Astrocyte (in vitro differentiated cells and primary cell): ENCODE measurements at regions not wholly inside any gene's neighbourhood (a gene's known extent, or its start where the extent isn't known, plus 50 kb on each side); places are given as distances from the start of the nearest gene placed in this dataset.

Experiments used
- DNase-seq: peaks from one replicate; pipeline ENCODE4 v3.0.0-alpha.2; 2010; ENCODE audit warnings: low read depth
- FAIRE-seq: peaks from 2 replicates; lab custom pipeline; 2011; peaks lifted over from hg19 to GRCh38; lab: Jason Lieb, UNC
- H2AFZ ChIP-seq: 2 replicates; pipeline ENCODE4 v1.6.0; 2012; ENCODE audit warnings: low read depth, low read length, inconsistent platforms
- H3K27ac ChIP-seq: 2 replicates; pipeline ENCODE4 v1.5.1; 2011; ENCODE audit warnings: low read depth, low read length, inconsistent platforms
- H3K27me3 ChIP-seq: 2 replicates; pipeline ENCODE4 v1.6.0; 2011; ENCODE audit warnings: low read length, inconsistent platforms; ENCODE audit not compliant: insufficient read depth
- H3K36me3 ChIP-seq: 2 replicates; pipeline ENCODE4 v1.5.1; 2011; ENCODE audit warnings: low read length, inconsistent platforms; ENCODE audit not compliant: insufficient read depth
- H3K4me1 ChIP-seq: 2 replicates; pipeline ENCODE4 v1.5.1; 2011; ENCODE audit warnings: low read length, inconsistent platforms; ENCODE audit not compliant: insufficient read depth
- H3K4me2 ChIP-seq: 2 replicates; pipeline ENCODE4 v1.6.0; 2012; ENCODE audit warnings: low read length, inconsistent platforms
- H3K4me3 ChIP-seq: 2 replicates; pipeline ENCODE4 v1.5.1; 2011; ENCODE audit warnings: low read depth, mild to moderate bottlenecking, low read length, inconsistent platforms; ENCODE audit not compliant: insufficient read depth
- H3K79me2 ChIP-seq: 2 replicates; pipeline ENCODE4 v1.6.0; 2012; ENCODE audit warnings: mild to moderate bottlenecking, low read length, inconsistent platforms; ENCODE audit not compliant: insufficient read depth
- H3K9ac ChIP-seq: 2 replicates; pipeline ENCODE4 v1.6.0; 2012; ENCODE audit warnings: mild to moderate bottlenecking, low read length, inconsistent platforms
- H3K9me3 ChIP-seq: 2 replicates; pipeline ENCODE4 v1.5.1; 2012; ENCODE audit warnings: low read depth, mild to moderate bottlenecking, low read length, inconsistent platforms; ENCODE audit not compliant: insufficient read depth
- H4K20me1 ChIP-seq: 2 replicates; pipeline ENCODE4 v1.6.0; 2012; ENCODE audit warnings: low read length, inconsistent platforms; ENCODE audit not compliant: insufficient read depth
- H3K27ac Mint-ChIP-seq: one replicate; pipeline ENCODE4 v1.8.0; 2021; ENCODE audit warnings: mild to moderate bottlenecking, mixed read lengths; ENCODE audit not compliant: unreplicated experiment
- H3K27me3 Mint-ChIP-seq: one replicate; pipeline ENCODE4 v1.8.0; 2021; ENCODE audit warnings: low read depth, mixed read lengths; ENCODE audit not compliant: unreplicated experiment
- H3K36me3 Mint-ChIP-seq: one replicate; pipeline ENCODE4 v1.8.0; 2021; ENCODE audit warnings: low read depth, mixed read lengths; ENCODE audit not compliant: unreplicated experiment
- H3K4me1 Mint-ChIP-seq: one replicate; pipeline ENCODE4 v1.8.0; 2021; ENCODE audit warnings: low read depth, mixed read lengths; ENCODE audit not compliant: unreplicated experiment
- H3K4me3 Mint-ChIP-seq: one replicate; pipeline ENCODE4 v1.8.0; 2021; ENCODE audit warnings: mild to moderate bottlenecking, moderate library complexity, mixed read lengths; ENCODE audit not compliant: unreplicated experiment
- H3K9me3 Mint-ChIP-seq: one replicate; pipeline ENCODE4 v1.8.0; 2021; ENCODE audit warnings: mild to moderate bottlenecking, mixed read lengths; ENCODE audit not compliant: unreplicated experiment
- EZH2 ChIP-seq: IDR thresholded peaks from 2 replicates; pipeline ENCODE4 v1.6.1; 2012; ENCODE audit warnings: mild to moderate bottlenecking, low read length, inconsistent platforms; ENCODE audit not compliant: insufficient read depth
- TF ChIP-seq, protein P1 (sequence below): IDR thresholded peaks from 2 replicates; pipeline ENCODE4 v1.5.1; 2011; ENCODE audit warnings: low read depth, mild to moderate bottlenecking, inconsistent platforms, low read length, moderate library complexity; ENCODE audit not compliant: insufficient read depth

DNA sequence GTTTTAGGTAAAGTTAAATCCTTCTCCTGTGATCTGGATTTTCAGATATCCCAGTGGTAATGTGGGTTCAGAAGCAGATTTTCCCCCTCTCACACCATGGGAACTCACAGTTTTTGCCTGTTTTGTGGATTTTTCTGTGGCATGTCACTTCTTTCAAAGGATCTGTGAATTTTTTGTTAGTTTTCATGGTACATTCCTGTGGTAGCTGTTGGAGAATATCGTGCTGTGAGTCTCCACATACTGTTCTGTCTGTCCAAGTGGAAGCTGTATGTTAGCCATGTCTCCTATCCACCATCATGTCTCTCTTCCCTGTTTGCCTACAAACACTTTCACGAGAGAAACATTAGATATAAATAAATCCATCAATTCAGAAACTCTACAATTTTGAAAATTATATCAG lies 378.7 kb upstream of the ADGRB3 start:
- no peaks in the 10 kb centered on the region for H3K36me3 ChIP-seq
- H3K27me3 ChIP-seq: no peaks in the 10 kb centered on the region
- Mint-ChIP-seq H3K27ac (peak overlapping the region; percentile 85), H3K9me3 (peaks cover 2% of the 10 kb centered on the region), H3K36me3 (no peaks in the 10 kb centered on the region), H3K4me1 (peaks cover 4% of the 10 kb centered on the region), H3K4me3 (no peak overlapping the region), H3K27me3 (no peaks in the 10 kb centered on the region)
- H2AFZ ChIP-seq: no peak overlapping the region
- peak; percentile 9 for DNase-seq
- no peak overlapping the region for H3K27ac ChIP-seq
- no peaks in the 10 kb centered on the region for H3K79me2 ChIP-seq
- TF ChIP-seq, protein P1, sequence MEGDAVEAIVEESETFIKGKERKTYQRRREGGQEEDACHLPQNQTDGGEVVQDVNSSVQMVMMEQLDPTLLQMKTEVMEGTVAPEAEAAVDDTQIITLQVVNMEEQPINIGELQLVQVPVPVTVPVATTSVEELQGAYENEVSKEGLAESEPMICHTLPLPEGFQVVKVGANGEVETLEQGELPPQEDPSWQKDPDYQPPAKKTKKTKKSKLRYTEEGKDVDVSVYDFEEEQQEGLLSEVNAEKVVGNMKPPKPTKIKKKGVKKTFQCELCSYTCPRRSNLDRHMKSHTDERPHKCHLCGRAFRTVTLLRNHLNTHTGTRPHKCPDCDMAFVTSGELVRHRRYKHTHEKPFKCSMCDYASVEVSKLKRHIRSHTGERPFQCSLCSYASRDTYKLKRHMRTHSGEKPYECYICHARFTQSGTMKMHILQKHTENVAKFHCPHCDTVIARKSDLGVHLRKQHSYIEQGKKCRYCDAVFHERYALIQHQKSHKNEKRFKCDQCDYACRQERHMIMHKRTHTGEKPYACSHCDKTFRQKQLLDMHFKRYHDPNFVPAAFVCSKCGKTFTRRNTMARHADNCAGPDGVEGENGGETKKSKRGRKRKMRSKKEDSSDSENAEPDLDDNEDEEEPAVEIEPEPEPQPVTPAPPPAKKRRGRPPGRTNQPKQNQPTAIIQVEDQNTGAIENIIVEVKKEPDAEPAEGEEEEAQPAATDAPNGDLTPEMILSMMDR: no peak
- no peak for TF ChIP-seq EZH2
- no peak for FAIRE-seq
- H4K20me1 ChIP-seq: no peaks in the 10 kb centered on the region
- no peaks in the 10 kb centered on the region for H3K4me1 ChIP-seq
- H3K9ac ChIP-seq: no peak overlapping the region
- H3K4me3 ChIP-seq: no peak overlapping the region
- H3K9me3 ChIP-seq: peaks cover 4% of the 10 kb centered on the region
- H3K4me2 ChIP-seq: no peak overlapping the region

DNA sequence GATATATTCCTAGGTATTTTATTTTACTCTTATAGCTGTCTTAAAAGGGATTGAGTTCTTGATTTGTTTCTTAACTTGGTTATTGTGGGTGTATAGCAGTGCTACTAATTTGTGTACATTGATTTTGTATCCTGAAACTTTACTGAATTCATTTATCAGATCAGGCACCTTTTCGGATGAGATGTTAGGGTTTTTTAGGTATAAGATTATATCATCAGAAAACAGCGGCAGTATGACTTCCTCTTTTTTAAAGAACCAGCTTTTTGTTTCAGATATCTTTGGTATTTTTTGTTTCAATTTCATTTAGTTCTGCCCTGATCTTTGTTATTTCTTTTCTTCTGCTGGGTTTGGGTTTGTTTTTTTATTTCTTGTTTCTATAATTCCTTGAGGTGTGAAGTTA lies 382.4 kb upstream of the ADGRB3 start:
- no peaks in the 10 kb centered on the region for H3K27me3 ChIP-seq
- no peaks in the 10 kb centered on the region for H4K20me1 ChIP-seq
- H3K27ac ChIP-seq: no peak overlapping the region
- H3K9me3 ChIP-seq: no peaks in the 10 kb centered on the region
- H3K79me2 ChIP-seq: no peaks in the 10 kb centered on the region
- no peak overlapping the region for H2AFZ ChIP-seq
- no peak overlapping the region for H3K9ac ChIP-seq
- H3K27ac Mint-ChIP-seq: no peak overlapping the region
- H3K4me3 Mint-ChIP-seq: no peak overlapping the region
- H3K9me3 Mint-ChIP-seq: no peaks in the 10 kb centered on the region
- DNase-seq (no peak), FAIRE-seq (no peak)
- H3K36me3 Mint-ChIP-seq: no peaks in the 10 kb centered on the region
- no peak overlapping the region for H3K4me2 ChIP-seq
- TF ChIP-seq EZH2: no peak
- TF ChIP-seq, protein P1: no peak
- H3K36me3 ChIP-seq: no peaks in the 10 kb centered on the region
- H3K27me3 Mint-ChIP-seq: no peaks in the 10 kb centered on the region
- H3K4me1 ChIP-seq: no peaks in the 10 kb centered on the region
- no peak overlapping the region for H3K4me3 ChIP-seq
- peaks cover 4% of the 10 kb centered on the region for H3K4me1 Mint-ChIP-seq

DNA sequence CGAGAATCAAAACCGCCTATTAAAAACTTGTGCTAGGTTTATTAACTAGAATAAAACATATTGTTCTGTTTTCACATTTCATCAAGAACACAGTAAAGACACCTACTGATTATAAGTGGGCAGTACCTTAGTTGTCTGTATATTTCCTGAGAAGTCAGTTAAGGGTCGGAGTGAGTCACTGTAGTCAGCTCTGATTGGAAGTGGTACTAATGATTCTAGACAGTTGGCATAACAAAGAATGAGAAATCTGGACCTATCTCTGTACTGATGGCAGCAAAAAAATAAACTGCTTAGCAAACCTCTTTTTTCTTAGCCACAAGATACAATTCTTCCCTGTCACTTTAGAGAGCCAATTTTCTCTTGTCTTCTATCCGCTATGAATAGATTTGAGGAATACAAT lies 387.3 kb upstream of the ADGRB3 start:
- Histone ChIP-seq H3K36me3 (no peaks in the 10 kb centered on the region), H3K27me3 (no peaks in the 10 kb centered on the region), H3K4me1 (no peaks in the 10 kb centered on the region), H3K9me3 (no peaks in the 10 kb centered on the region), H3K79me2 (no peaks in the 10 kb centered on the region), H3K9ac (no peak overlapping the region), H3K4me3 (no peak overlapping the region), H4K20me1 (no peaks in the 10 kb centered on the region), H3K4me2 (no peak overlapping the region), H2AFZ (no peak overlapping the region), H3K27ac (no peak overlapping the region)
- DNase-seq (peak; percentile 26), FAIRE-seq (no peak)
- H3K9me3 Mint-ChIP-seq: peaks cover 4% of the 10 kb centered on the region
- TF ChIP-seq, protein P1: no peak
- no peak for TF ChIP-seq EZH2
- H3K36me3 Mint-ChIP-seq: no peaks in the 10 kb centered on the region
- H3K4me3 Mint-ChIP-seq: no peak overlapping the region
- no peak overlapping the region for H3K27ac Mint-ChIP-seq
- no peaks in the 10 kb centered on the region for H3K27me3 Mint-ChIP-seq
- no peaks in the 10 kb centered on the region for H3K4me1 Mint-ChIP-seq
